Hematopoietic multipotent progenitor cell treated with erythropoietin and hydrocortisone succinate and interleukin-3 and kit ligand, for 17 days (in vitro differentiated cells): ENCODE measurements at regions not wholly inside any gene's neighbourhood (a gene's known extent, or its start where the extent isn't known, plus 50 kb on each side); places are given as distances from the start of the nearest gene placed in this dataset.

Experiments
- DNase-seq: peaks from one replicate; pipeline ENCODE4 v3.0.0-alpha.2; 2015; ENCODE audit warnings: low spot score

GRCh38 chr13:34246511-34246910 lies 428.6 kb downstream of the RFC3 start:
- DNase-seq: no peak

DNA sequence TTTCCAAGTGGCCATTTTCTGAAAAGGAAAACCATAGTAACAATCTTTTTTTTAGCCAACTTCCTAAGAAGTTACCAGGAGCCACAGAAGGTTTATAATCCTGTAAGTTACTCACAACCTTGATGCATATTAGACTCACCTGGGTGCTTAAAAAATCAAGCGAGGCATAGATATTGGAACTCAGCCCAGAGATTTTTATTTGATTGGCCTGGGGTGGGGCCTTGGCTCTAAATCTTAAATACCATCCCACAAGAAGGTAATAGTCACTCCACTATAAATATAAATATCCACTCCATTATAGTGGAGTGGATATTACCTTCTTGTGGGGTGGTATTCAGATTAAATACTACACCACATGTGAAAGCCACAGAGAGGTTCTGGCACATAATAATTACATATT lies 429.6 kb downstream of the RFC3 start:
- no peak for DNase-seq

GRCh38 chr13:34249546-34250039 lies 431.6 kb downstream of the RFC3 start:
- no peak for DNase-seq

- DNase-seq: no peak
These were observed 432.3 kb downstream of the RFC3 start for GRCh38 chr13:34250151-34250670.

DNA sequence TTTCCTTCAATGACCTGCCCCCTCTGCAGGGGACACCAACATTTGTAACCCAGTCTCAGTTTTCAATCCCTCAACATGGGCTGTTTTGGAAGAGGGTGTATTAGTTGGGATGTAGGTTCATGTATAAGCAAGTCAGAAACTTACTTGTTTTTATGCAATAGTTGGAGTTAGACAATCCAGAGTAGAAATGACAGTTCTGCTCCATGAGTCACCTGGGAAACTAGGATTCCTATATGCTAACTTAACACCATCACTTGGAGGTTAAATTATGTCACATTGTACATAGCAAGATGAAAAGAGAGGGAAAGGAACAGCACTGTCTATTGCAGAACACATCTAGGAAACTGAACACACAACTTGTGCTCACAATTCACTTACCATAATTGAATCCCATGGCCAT lies 436.4 kb downstream of the RFC3 start:
- DNase-seq: no peak

- DNase-seq: no peak
These were observed 437.8 kb downstream of the RFC3 start for GRCh38 chr13:34255711-34256110.

DNA sequence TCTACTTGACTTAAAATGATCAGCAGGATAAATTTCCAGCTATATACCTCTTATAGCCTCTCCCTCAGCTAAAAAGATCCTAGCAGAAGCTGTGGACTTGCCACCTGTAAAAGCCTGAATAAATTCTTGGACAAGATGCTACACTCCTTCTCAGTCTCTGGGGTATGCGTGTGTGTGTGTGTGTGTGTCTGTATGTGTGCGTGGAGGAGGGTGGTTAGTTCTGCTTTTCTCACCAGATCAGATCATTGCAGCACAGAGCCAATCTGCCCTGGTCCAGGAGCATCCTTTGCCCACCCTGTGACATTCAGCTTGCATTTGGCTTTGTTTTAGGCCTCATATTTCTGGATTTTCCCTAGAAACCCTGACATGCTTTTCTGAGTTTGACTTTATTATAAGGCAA lies 438.3 kb downstream of the RFC3 start:
- no peak for DNase-seq

GRCh38 chr13:34257966-34258365 lies 440.0 kb downstream of the RFC3 start:
- DNase-seq: no peak

- no peak for DNase-seq
These were observed 440.9 kb downstream of the RFC3 start for GRCh38 chr13:34258646-34259386.

- no peak for DNase-seq
These were observed 445.7 kb downstream of the RFC3 start for GRCh38 chr13:34263681-34264080.

- no peak for DNase-seq
These were observed 447.2 kb downstream of the RFC3 start for GRCh38 chr13:34265046-34265679.

DNA sequence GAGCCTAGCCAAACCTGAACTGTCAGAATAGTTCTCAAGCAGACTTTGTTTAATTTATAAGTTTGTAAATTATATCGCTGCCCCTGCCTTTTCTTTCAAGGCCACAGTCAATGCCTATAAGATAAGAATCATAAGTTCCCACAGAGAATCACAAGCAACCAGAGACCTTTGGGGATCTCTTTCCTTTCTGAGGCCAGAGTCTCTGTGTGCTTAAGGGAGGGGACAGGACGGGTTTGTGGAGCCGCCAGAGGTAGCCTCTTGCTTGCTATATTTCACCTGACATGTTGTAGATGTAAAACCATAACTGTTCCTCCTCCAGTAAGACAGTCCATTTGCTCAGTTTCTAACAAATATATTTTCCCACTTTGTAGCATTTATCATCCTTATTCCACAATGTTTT lies 458.8 kb downstream of the RFC3 start:
- DNase-seq: no peak

DNA sequence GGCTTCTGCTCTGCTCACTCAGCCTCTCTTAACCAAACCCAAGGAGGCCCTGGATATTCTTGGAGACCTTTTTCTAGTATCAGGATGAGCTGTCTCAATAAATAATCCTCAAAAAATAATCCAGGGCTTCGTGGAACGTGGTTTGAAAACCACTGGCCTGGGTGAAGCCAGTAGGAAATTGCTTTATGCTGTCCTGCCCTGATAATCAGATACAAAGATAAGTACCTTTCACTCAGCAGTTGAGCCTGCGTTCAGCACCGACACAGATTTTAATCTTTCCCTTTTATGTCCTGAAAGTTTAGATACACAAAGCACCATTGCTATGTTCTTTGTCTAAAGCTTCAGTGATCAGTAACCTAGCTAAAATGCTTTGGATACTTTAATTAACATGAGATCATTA lies 460.0 kb downstream of the RFC3 start:
- DNase-seq: no peak

GRCh38 chr13:34278780-34279179 lies 460.8 kb downstream of the RFC3 start:
- DNase-seq: no peak

- DNase-seq: no peak
These were observed 472.7 kb downstream of the RFC3 start for GRCh38 chr13:34290661-34291060.

GRCh38 chr13:34294483-34295129 lies 476.7 kb downstream of the RFC3 start:
- no peak for DNase-seq

- no peak for DNase-seq
These were observed 482.6 kb downstream of the RFC3 start for GRCh38 chr13:34300559-34300958.

DNA sequence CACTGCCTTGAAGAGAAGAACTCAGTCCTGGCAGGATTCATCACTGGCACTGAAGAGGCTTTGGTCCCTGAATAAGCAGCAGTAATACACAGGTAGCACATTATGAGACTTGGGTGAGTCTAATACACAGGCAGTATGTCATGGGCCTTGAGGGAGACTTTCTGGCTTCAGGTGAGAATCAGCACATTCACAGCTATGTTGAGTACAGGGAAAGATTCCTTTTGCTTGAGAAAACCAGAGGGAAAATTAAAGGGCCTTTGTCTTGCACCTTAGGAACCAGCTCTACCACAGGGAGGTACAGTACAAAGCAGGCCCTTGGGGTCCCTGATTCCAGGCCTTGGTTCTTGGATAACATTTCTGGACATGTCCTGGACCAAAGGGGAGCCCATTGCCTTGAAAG lies 484.6 kb downstream of the RFC3 start:
- DNase-seq: no peak

DNA sequence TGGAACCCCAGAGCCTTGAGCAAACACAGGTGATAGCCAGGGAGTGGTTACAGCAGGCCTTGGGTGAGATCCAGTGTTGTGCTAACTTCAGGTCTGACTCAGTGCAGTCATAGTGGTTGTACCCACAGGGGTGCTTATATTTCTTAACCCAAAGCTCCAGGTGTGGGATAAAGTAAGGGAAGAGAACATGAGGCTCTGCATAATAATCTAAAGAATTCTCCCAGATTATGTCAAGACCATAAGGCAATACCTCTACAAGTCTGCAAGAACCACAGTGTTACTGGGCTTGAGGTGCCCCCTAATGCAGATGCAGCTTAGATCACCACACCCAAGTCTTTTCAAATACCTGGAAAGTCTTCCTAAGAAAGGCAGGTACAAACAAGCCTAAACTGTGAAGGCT lies 485.4 kb downstream of the RFC3 start:
- no peak for DNase-seq

DNA sequence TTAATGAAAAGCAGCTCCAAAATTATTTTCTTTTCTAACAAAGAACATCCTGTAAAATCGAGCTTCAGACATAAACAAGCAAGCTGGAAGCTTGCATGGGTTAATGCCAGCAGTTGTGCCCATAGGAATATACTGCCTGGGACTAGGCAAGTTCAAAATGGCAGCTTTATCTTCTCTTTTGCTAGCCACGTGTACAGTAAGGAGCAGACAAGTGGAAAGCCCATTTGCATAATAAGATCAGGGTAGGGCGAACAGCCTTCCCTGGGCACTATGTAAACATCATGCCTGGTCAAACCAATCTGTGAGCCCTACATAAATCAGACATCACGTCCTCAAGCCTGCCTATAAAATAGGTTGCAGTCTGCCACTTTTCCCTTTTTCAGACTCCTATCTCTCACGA lies 489.7 kb downstream of the RFC3 start:
- DNase-seq: no peak

- DNase-seq: no peak
These were observed 490.8 kb downstream of the RFC3 start for GRCh38 chr13:34308725-34309124.

DNA sequence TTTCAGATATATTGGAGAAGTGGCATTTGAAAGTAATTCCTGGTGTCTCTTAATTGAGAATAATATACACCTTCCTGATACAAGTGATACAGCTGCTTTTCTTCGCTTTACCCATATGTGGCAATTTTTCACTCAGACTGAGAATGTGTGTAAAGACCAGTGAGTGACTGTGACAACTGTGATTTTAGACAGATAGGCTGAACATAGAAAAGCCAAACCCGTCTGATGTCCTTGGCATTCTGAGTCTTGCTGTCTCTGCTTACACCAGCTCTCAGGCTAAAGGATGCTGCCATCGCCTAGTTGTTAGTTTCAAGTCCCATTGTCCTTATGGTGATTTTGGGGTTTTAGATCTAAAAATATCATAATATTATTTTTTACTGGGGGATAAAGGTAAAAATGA lies 492.6 kb downstream of the RFC3 start:
- DNase-seq: no peak

DNA sequence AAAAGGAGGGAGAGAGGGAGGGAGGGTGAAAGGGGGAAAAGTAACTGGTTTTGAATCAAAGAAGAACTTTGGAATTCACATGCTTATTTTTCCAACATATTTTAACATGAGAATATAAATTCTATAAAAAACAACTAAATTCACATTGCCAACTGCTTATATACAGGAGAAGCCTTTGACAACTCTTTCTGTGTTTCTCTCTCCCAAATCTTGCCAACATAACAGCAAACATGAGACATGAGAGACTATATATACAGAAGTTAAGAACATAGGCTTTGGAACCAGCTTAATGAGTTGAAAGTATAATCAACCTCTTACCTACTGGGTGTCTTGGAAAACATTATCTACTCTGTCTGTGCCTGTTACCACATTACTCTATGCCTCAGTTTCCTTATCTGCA lies 493.3 kb downstream of the RFC3 start:
- DNase-seq: no peak
